ENCODE measurements at regions not wholly inside any gene's neighbourhood (a gene's known extent, or its start where the extent isn't known, plus 50 kb on each side); places are given as distances from the start of the nearest gene placed in this dataset.

- no peaks in the 10 kb centered on the region for H3K79me2 ChIP-seq (ENCODE audit: insufficient read depth, low read length)
- H3K56ac ChIP-seq (ENCODE audit: insufficient read length, low read depth, low read length) = no peak overlapping the region
- no peaks in the 10 kb centered on the region for H3K9me3 ChIP-seq (ENCODE audit: control insufficient read depth, low read depth, low read length)
- no peak overlapping the region for H3K9ac ChIP-seq (ENCODE audit: extremely low read depth, insufficient read length, low read length)
- peaks cover 1% of the 10 kb centered on the region for H3K27me3 Mint-ChIP-seq (ENCODE audit: low read depth)
- H3K27me3 ChIP-seq (ENCODE audit: insufficient read depth, low read length) = no peaks in the 10 kb centered on the region
- no peak overlapping the region for H3K27ac Mint-ChIP-seq
- WGBS (ENCODE audit: extremely low coverage, insufficient read length, low lambda C conversion rate) = no CpG with 5 or more reads among the region's 2 CpGs
- TF ChIP-seq, protein P1, sequence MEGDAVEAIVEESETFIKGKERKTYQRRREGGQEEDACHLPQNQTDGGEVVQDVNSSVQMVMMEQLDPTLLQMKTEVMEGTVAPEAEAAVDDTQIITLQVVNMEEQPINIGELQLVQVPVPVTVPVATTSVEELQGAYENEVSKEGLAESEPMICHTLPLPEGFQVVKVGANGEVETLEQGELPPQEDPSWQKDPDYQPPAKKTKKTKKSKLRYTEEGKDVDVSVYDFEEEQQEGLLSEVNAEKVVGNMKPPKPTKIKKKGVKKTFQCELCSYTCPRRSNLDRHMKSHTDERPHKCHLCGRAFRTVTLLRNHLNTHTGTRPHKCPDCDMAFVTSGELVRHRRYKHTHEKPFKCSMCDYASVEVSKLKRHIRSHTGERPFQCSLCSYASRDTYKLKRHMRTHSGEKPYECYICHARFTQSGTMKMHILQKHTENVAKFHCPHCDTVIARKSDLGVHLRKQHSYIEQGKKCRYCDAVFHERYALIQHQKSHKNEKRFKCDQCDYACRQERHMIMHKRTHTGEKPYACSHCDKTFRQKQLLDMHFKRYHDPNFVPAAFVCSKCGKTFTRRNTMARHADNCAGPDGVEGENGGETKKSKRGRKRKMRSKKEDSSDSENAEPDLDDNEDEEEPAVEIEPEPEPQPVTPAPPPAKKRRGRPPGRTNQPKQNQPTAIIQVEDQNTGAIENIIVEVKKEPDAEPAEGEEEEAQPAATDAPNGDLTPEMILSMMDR (conservative IDR thresholded peaks at IDR 0.05) = no peak
- H3K18ac ChIP-seq (ENCODE audit: insufficient read length, low read depth, low read length) = no peak overlapping the region
- H3T11ph ChIP-seq (ENCODE audit: low read length) = no peak overlapping the region
- H4K91ac ChIP-seq (ENCODE audit: insufficient read length, low read depth, low read length) = no peak overlapping the region
- H4K20me1 ChIP-seq (ENCODE audit: control insufficient read depth, insufficient read depth, insufficient read length) = no peaks in the 10 kb centered on the region
- no peak overlapping the region for H2BK12ac ChIP-seq (ENCODE audit: insufficient read length, low read depth, low read length)
- H3K27ac ChIP-seq (ENCODE audit: insufficient read length, low read depth, low read length) = no peak overlapping the region
- no peak overlapping the region for H2BK15ac ChIP-seq (ENCODE audit: low read depth, low read length)
- H3K4me3 Mint-ChIP-seq = no peak overlapping the region
- no peaks in the 10 kb centered on the region for H3K4me1 ChIP-seq (ENCODE audit: insufficient read depth, low read length)
- H2BK120ac ChIP-seq (ENCODE audit: low read depth, low read length, poor library complexity, severe bottlenecking) = no peak overlapping the region
- H2AFZ ChIP-seq (ENCODE audit: low read length) = no peak overlapping the region
- no peak overlapping the region for H2BK5ac ChIP-seq (ENCODE audit: insufficient read length, low read length)
- no peaks in the 10 kb centered on the region for H3K23me2 ChIP-seq (ENCODE audit: insufficient read length, low read depth, low read length, poor library complexity, severe bottlenecking)
- DNase-seq = no peak
- H3K9me3 Mint-ChIP-seq = no peaks in the 10 kb centered on the region
- no peak overlapping the region for H4K5ac ChIP-seq (ENCODE audit: insufficient read length, low read depth, low read length)
- no peak overlapping the region for H3K14ac ChIP-seq (ENCODE audit: insufficient read depth, low read length)
- H4K8ac ChIP-seq (replicated peaks; ENCODE audit: insufficient read length, low read depth, low read length) = no peak overlapping the region
- no peaks in the 10 kb centered on the region for H3K36me3 Mint-ChIP-seq (ENCODE audit: insufficient read depth in 1 of 3, low read depth in 3 of 3)
- no peaks in the 10 kb centered on the region for H3K79me1 ChIP-seq (ENCODE audit: insufficient read depth, low read depth, low read length, poor library complexity, severe bottlenecking)
- no peaks in the 10 kb centered on the region for H3K4me1 Mint-ChIP-seq
- no peak overlapping the region for H3K4me2 ChIP-seq (ENCODE audit: insufficient read depth, insufficient read length, low read length)
- no peak overlapping the region for H3K23ac ChIP-seq (ENCODE audit: insufficient read length, low read depth, low read length)
- H2AK5ac ChIP-seq (ENCODE audit: insufficient read length, low read length) = no peak overlapping the region
- no peak overlapping the region for H3K4ac ChIP-seq (ENCODE audit: low read depth, low read length)
- no peak overlapping the region for H2BK20ac ChIP-seq (ENCODE audit: low read depth, low read length, poor library complexity, severe bottlenecking)
Measured at GRCh38 chr13:106961651-106962050, 393.7 kb upstream of the ARGLU1 start.

All from H9 (cell line).